Adipose tissue (tissue), 3 donors: ENCODE measurements at regions not wholly inside any gene's neighbourhood (a gene's known extent, or its start where the extent isn't known, plus 50 kb on each side); places are given as distances from the start of the nearest gene placed in this dataset.

ENCODE experiments used
- H3K27ac ChIP-seq: one replicate; pipeline ENCODE4 v1.5.1; 2013; ENCODE audit warnings: low read depth, low read length
- WGBS, 3 donors: extraction: QIAGEN DNeasy Blood & Tissue Kit; methylation state at CpG; one replicate each; pipeline ENCODE4 v1.1.7; 2013; 5-methylcytosine and 5-hydroxymethylcytosine counted together
- donor health status: healthy with polysubstance abuse.
- donor health status: Bipolar disorder and iron deficiency.
- donor health status: healthy.

DNA sequence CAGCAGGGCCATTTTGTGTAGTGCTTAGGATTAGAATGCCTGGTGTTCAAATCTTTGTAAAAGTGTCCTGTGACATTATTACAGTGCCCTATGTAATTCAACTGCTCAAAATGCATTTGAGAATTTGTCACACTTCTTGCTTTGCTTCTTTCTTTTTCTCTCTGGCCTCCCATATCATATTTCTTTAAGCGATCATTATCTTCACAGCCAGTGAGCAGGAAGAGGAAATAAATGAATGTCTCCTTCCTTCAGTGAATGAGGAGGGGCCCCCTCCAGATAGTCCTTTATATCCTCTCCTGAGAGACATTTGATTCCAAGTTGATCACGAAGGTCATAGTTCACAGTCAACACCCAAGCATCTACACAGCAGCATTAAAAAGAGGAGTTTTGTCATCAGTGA is 425.1 kb upstream of the NPVF start:
- H3K27ac ChIP-seq = no peak overlapping the region
- 65 to 77% (median 68%) methylated on average over 2 of the region's 2 CpGs for WGBS, 3 donors

GRCh38 chr7:25656071-25656470 is 427.8 kb upstream of the NPVF start:
- H3K27ac ChIP-seq = no peak overlapping the region
- 18 to 47% (median 42%) methylated on average over 1 of the region's 1 CpG for WGBS, 3 donors

GRCh38 chr7:25656581-25657026 is 428.3 kb upstream of the NPVF start:
- H3K27ac ChIP-seq = no peak overlapping the region
- 7 to 44% (median 9%) methylated on average over 3 of the region's 3 CpGs for WGBS, 3 donors

GRCh38 chr7:25658375-25658774 is 430.1 kb upstream of the NPVF start:
- H3K27ac ChIP-seq = no peak overlapping the region

- no peak overlapping the region for H3K27ac ChIP-seq
- 55 to 63% (median 61%) methylated on average over 6 of the region's 6 CpGs for WGBS, 3 donors
Observed at GRCh38 chr7:25659841-25660240, 431.6 kb upstream of the NPVF start.

DNA sequence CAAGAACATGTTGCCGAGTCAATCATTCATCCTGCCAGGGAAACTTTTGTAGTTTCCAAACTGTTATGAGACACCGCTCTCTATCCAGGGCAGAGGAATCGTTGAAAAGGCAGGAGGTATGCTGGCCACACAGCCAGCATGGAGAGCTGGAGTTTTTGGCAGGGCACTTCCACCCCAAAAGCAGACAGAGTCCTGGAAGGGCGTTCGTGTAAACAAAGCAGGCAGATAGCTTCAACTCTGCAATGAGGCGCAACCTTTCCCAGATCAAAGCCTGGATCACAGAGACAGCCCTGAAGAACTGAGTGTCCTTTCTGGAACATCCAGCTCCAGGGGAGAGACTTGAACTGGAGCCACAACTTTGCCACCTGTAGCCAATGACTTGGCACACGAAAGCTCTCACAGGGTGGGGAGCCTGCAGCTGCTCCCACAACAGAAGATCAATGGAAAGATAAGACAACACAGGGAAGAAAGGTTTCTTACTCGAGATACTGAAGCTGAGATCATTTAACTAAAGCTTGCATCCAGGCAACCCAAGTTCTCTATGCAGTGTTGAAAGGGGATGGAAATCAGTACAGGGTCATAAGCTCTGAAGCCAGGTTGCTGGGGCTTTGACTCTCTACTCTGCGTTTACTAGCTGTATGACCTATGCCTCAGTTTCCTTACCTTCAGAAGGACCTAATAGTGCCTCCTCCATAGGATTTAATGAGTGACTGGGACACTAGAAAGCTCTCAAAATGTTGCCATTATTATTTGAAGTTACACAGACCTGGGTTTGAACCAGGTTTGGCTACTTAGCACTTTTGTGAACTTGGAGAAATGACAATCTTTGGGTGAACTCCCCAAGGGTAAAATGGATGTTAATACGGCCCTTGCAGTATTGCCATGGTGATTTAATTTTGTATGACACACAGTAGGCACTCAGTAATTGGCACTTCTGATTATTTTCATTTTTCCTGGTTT is 434.8 kb upstream of the NPVF start:
- H3K27ac ChIP-seq = no peak overlapping the region
- whole genome bisulfite sequencing, 3 donors = 62 to 66% (median 63%) methylated on average over 10 of the region's 10 CpGs

DNA sequence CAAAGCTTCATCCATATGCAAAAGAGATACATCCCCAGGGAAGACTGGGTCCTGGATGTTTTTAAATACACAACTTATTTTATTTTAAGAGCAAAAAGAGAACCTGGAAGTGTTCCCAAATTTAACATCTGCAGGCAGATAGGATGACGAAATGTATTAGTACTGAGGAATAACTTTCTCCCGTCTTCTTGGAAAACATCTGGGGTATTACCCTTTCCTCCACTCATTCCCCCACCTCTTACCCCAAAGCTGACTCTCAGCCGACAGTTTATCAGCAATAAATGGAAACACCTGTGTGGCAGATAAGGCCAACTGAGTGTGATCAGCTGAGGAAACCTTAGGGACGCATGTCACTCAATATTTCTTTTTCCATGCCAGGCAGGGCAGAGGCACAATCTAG is 435.6 kb upstream of the NPVF start:
- 22 to 35% (median 22%) methylated on average over 4 of the region's 4 CpGs for WGBS, 3 donors
- H3K27ac ChIP-seq = no peak overlapping the region

- WGBS, 3 donors = 52 to 70% (median 69%) methylated on average over 2 of the region's 2 CpGs
- no peak overlapping the region for H3K27ac ChIP-seq
Observed at GRCh38 chr7:25664593-25664992, 436.3 kb upstream of the NPVF start.

- H3K27ac ChIP-seq = no peak overlapping the region
- WGBS, 3 donors = 51 to 83% (median 56%) methylated on average over 4 of the region's 4 CpGs
Observed at GRCh38 chr7:25665374-25665773, 437.1 kb upstream of the NPVF start.

GRCh38 chr7:25665903-25666670 is 437.8 kb upstream of the NPVF start:
- H3K27ac ChIP-seq = no peak overlapping the region
- 70 to 76% (median 76%) methylated on average over 3 of the region's 3 CpGs for WGBS, 3 donors

GRCh38 chr7:25666671-25667060 is 438.4 kb upstream of the NPVF start:
- WGBS, 3 donors = 78 to 81% (median 79%) methylated on average over 2 of the region's 2 CpGs
- no peak overlapping the region for H3K27ac ChIP-seq

DNA sequence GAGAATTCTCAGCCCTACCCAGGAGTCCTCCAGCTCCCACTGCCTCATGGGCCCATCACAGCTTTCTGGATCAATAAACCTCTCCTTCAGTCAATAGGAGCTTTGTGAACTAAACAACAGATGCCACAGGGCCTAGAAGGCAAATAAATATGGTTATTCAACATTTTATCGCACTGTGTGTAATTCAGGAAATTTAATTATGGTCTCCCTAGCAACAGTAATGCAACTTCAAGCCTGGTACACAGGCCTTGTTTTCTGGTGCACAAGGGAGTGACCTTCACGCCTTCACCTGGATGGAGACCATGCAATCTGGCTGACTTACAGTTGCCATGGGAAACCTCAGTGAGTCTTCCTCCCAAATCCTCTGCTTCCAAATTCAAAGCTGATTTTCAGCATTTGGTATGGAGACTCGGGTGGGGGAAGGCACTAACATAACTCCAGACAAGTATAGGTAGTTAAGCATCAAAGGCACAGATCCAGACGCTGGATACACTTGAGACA is 441.0 kb upstream of the NPVF start:
- 66 to 83% (median 75%) methylated on average over 4 of the region's 4 CpGs for WGBS, 3 donors
- no peak overlapping the region for H3K27ac ChIP-seq

GRCh38 chr7:25669961-25670841 is 441.9 kb upstream of the NPVF start:
- 37 to 45% (median 40%) methylated on average over 13 of the region's 13 CpGs for WGBS, 3 donors
- H3K27ac ChIP-seq = no peak overlapping the region

- 29 to 77% (median 67%) methylated on average over 10 of the region's 10 CpGs for WGBS, 3 donors
- no peak overlapping the region for H3K27ac ChIP-seq
Observed at GRCh38 chr7:25671111-25671510, 442.8 kb upstream of the NPVF start.

GRCh38 chr7:25672496-25672895 is 444.2 kb upstream of the NPVF start:
- 45 to 67% (median 64%) methylated on average over 5 of the region's 5 CpGs for WGBS, 3 donors
- no peak overlapping the region for H3K27ac ChIP-seq

DNA sequence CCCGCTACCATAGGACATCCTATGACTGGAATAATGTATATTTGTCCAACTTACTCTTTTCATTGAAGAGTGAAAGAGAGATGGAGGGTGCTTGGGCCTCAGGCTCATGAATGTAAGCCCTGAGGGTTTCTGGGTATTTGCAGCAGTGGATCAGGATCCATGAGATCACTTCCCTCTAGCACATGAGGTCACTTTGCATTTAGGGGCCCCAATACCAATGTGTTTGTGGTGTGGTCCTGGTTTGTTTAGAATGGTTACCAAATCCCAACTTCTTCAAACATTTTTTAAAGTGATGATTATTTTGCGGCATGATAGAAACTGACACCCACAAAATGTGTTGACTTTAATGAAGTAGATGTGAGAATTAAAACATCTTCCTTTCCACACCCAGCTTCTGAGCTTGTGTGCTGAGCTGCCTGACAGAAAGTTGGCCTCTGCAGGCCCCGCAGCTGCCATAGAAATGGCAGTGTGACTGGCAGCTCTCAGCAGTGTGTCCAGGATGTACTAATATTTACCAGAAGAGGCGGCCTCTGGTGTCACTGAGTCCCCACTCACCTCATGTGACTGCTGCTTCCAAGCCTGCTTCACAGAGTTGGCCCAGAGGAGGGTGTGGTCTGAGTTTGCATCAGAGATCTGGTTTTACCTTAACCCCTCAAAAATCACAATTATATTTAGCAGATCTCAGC is 447.6 kb upstream of the NPVF start:
- no peak overlapping the region for H3K27ac ChIP-seq
- WGBS, 3 donors = 80 to 94% (median 85%) methylated on average over 4 of the region's 4 CpGs

- 80 to 84% (median 82%) methylated on average over 4 of the region's 4 CpGs for WGBS, 3 donors
- H3K27ac ChIP-seq = no peak overlapping the region
Observed at GRCh38 chr7:25677595-25677994, 449.3 kb upstream of the NPVF start.

DNA sequence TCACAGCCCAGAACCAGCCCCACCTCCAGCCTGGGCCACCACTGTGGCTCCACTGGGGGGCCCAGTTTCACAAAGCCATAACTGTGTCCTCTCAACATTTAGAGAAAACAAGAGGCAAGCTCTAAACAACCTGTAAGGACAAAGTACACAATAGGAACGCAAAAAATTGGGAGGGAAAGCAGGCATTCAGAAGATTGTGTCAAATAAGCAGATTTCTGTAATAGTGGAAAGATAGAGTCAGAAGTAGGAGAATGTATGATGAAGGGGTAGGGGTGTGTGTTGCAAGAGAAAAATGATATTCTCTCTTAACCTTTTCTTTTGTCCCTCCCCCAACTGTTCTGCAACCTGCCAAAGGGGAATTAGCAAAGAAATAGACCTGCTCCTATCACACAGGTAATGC is 449.9 kb upstream of the NPVF start:
- no peak overlapping the region for H3K27ac ChIP-seq
- WGBS, 3 donors = 77 to 96% (median 91%) methylated on average over 1 of the region's 1 CpG
